ENCODE measurements at regions not wholly inside any gene's neighbourhood (a gene's known extent, or its start where the extent isn't known, plus 50 kb on each side); places are given as distances from the start of the nearest gene placed in this dataset.
"Not testable (repeated sequence)": the region's sequence is repeated elsewhere in the genome, so short reads cannot be mapped to it uniquely, and the experiment has no call there.

DNA sequence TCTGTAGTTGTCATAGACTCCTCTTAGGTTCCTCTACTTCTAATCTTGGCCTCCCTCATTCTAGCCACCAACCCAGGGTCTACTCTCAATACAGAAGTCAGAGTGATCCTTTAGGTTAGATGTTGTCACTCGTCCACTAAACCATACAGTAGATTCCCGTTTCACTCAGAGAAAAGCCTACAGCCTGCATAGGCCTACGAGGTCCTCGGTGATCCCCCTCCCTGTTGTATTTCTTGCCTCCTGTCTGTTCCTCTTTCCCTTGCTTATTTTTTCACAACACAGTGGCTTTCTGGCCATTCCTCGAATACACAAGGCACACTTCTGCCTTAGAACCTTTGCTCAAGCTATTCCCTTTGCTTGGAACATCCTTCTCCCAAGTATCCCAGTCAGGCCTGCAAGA lies 183.0 kb upstream of the PRSS1 start:
- DNase-seq = no peak

- DNase-seq = not testable (repeated sequence)
These were observed 185.1 kb upstream of the PRSS1 start for GRCh38 chr7:142564125-142564524.

- no peak for DNase-seq
These were observed 185.8 kb upstream of the PRSS1 start for GRCh38 chr7:142563470-142563869.

DNA sequence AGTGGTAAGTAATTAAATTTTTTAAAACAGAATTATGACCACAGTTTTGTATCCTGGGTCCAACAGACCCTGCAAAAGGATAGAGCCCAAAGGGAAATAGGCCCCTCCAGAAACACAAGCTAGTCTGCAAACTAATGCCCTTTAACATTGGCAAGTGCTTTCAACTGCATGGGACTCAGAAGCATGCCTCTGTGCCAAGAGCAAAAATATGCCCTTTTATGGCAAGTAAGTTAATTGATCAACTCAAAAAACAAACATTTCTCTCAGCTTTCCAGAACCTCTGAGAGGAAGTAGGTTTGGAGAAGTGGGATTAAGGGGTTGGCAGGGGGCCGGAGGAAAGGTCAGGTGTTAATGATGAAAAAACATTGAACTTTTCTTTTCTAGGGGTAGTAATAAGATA lies 186.6 kb upstream of the PRSS1 start:
- no peak for DNase-seq

DNA sequence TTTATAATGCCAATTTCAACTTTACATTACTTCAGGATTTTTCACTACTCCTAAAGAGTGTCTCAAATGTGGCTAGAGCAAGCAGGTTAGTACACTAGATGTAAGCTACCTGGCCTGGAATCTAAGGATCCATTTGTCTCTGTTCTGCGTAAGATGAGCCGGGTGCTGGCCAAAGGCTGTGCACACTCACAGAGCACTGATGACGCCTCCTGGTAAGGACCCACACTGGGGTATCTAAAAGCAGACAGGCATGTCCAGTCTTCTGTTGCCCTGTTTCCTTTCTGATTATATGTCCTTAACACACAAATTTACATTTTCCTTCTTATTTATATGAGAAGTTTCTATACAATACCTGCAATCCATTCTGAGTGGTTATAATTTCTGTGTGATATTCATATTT lies 187.9 kb upstream of the PRSS1 start:
- not testable (repeated sequence) for DNase-seq

DNA sequence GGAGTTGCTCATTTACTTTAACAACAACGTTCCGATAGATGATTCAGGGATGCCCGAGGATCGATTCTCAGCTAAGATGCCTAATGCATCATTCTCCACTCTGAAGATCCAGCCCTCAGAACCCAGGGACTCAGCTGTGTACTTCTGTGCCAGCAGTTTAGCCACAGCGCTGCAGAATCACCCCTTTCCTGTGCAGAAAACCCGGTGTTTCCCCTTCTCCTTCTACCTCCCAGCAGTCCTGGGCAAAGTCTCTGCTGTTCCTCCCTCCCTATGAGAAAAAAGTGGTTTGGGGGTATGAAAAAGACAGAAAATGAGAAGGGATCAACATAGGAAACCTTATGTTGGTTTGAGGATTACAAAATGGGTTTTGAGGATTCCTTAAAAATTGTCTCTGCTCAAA lies 188.5 kb upstream of the PRSS1 start:
- not testable (repeated sequence) for DNase-seq

DNA sequence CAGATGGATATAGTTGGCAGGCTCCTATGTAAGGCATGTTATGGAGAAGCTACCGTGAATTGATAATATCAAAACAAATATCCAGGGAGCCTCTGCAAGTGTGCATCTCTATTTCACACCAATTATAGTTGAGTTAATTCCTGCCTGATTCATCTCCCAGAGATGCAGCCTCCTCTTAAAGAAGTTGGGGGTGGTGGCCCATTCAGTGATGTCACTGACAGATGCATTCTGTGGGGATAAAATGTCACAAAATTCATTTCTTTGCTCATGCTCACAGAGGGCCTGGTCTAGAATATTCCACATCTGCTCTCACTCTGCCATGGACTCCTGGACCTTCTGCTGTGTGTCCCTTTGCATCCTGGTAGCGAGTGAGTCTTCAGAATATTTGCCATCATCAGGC lies 189.1 kb upstream of the PRSS1 start:
- no peak for DNase-seq

DNA sequence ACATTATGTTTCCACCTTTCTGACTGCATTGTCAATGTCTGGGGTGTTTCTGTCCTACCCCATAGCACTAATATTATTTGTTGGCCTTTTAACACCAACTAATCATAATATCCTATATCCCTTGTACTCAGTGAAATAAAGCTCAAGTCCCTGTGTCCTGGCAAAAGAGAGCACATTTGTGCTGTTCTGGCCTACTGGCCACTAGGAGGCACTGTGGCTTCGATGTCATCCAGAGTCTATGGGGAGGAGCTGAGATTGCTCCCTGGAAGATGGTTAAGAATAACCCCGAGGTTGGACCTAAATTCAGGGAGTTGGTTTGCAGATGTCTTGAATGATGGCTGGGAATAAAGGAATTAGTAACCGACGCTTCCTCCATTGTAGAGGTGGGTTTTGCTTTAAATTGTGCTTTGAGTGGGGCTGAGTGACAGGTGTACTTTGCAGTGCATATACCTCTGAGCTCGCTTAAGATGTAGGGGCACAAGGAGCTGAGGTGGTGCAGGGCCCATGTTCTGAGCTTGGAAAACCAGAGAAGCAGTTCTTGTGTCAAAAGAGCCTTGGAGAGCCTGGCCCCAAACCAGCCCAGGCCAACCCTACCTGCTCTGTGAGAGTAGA lies 191.2 kb upstream of the PRSS1 start:
- peak; percentile 49 for DNase-seq

DNA sequence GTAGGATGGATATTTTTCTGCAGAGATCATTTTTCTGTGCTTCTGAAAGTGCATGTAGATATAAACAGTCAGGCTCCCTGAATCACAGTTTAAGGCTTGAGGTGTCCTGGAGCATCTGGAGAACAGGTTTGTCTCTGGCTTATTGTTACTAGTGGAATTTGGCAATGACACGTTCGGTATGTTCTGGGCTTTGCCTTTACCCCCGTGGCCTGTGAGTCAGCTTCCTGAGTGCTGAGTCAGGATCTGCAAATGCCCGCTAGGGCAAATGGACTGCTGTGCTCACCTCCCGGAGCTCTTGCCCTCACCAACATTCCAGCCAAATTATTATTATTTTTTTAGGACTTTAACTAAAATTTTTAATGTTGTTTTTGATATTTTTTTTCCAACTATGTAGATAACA lies 192.5 kb upstream of the PRSS1 start:
- no peak for DNase-seq

DNA sequence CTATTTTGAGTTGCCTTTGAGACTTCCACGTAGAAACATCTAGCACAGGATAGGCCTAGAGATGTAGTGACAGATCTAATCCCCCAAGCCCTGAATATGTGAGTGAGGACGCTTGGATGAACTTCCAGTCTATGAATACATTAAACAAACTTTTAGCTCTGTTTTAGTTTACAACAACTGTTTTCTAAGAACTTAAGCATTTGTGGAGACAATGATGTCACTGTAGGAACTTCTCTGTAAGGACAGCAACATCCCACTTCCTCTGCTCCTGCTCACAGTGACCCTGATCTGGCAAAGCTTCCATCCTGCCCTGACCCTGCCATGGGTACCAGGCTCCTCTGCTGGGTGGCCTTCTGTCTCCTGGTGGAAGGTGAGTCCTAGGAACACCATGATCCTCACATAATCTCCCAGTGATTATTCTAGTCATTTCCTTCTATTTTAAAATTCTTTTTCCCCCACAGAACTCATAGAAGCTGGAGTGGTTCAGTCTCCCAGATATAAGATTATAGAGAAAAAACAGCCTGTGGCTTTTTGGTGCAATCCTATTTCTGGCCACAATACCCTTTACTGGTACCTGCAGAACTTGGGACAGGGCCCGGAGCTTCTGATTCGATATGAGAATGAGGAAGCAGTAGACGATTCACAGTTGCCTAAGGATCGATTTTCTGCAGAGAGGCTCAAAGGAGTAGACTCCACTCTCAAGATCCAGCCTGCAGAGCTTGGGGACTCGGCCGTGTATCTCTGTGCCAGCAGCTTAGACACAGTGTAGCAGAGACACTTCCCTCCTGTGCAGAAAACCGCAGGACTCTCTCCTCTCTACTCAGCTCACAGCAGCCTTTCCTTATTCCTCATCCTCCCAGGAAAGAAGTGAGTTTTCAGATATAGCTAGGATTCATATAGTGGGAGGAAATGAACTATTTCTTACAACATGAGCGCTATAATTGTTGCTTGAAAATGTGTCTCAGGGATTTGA lies 194.4 kb upstream of the PRSS1 start:
- no peak for DNase-seq

GRCh38 chr7:142553216-142553615 lies 196.1 kb upstream of the PRSS1 start:
- DNase-seq = no peak

GRCh38 chr7:142548978-142549377 lies 200.3 kb upstream of the PRSS1 start:
- no peak for DNase-seq

DNA sequence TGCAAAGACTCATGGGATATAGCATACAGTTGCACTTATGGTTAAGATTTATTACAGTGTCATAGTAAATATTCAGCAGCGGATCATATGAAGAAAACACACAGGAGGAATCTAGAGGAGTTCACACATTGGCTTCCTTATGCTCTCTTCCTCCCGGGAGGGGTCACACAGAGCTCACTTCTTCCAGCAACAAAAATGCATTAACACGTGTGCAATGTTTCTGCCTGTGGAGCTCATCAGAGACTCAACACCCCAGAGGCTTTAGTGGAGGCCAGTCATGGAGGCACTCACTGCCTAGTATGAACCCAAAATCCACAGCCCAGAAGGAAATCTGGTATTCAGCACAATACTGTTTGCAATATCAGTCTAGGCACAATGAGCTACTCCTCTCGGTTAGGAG lies 202.8 kb upstream of the PRSS1 start:
- DNase-seq = no peak

DNA sequence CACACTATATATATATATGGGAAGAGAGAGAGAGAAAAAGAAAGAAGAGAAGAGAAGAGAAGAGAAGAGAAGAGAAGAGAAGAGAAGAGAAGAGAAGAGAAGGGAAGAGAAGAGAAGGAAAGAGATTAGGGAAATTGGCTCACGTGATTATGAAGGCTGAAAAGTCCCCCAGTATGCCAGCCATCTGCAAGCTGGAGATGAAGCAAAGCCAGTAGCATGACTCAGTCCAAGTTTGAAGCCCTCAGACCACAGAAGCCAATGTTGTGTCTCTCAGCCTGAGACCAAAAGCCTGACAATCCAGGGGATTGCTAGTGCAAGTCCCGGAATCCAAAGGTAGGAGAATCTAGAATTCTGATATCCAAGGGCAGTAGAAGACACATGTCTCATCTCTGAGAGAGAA lies 206.3 kb upstream of the PRSS1 start:
- no peak for DNase-seq

DNA sequence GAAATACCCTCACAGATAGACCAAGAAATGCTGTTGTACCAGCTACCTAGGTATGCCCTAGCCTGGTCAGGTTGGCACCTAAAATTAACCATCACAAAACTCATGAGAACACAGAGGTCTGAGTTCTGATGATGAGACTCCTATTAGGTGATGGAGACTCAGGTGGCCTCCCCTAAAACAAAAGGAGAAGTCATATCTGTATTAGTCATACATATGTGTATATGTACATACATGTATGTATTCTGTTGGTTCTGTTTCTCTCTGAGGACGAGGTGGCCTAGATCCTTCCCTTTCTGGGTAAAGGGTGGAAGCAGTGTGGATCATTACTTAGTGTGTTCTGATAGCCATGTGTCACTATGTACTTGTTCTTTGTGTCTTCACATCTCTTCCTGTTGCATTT lies 207.2 kb upstream of the PRSS1 start:
- no peak for DNase-seq

- DNase-seq = no peak
These were observed 208.9 kb upstream of the PRSS1 start for GRCh38 chr7:142540371-142540770.

- no peak for DNase-seq
These were observed 209.4 kb upstream of the PRSS1 start for GRCh38 chr7:142539901-142540300.

- no peak for DNase-seq
These were observed 211.5 kb upstream of the PRSS1 start for GRCh38 chr7:142537760-142538159.

- peak; percentile 65 for DNase-seq
These were observed 214.0 kb upstream of the PRSS1 start for GRCh38 chr7:142535123-142535779.

GRCh38 chr7:142534726-142535122 lies 214.5 kb upstream of the PRSS1 start:
- no peak for DNase-seq

DNA sequence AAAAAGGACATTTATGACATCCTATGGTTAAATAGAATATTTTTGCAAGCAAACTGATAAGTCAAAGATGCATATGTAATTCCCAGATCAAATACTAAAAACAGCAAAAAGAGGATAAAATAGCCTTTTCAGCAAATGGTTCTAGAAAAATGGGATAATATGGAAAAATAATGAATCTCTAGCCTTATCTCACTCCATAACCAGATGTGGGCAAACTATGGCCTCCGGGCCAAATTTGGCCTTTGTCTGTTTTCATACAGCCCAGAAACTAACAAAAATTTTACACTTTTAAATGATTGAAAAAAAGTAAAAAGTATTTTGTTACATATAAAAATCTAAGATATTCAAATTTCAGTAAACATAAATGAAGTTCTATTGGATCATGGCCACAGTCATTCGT lies 215.4 kb upstream of the PRSS1 start:
- no peak for DNase-seq

- DNase-seq = no peak
These were observed 219.7 kb upstream of the PRSS1 start for GRCh38 chr7:142529591-142529990.

DNA sequence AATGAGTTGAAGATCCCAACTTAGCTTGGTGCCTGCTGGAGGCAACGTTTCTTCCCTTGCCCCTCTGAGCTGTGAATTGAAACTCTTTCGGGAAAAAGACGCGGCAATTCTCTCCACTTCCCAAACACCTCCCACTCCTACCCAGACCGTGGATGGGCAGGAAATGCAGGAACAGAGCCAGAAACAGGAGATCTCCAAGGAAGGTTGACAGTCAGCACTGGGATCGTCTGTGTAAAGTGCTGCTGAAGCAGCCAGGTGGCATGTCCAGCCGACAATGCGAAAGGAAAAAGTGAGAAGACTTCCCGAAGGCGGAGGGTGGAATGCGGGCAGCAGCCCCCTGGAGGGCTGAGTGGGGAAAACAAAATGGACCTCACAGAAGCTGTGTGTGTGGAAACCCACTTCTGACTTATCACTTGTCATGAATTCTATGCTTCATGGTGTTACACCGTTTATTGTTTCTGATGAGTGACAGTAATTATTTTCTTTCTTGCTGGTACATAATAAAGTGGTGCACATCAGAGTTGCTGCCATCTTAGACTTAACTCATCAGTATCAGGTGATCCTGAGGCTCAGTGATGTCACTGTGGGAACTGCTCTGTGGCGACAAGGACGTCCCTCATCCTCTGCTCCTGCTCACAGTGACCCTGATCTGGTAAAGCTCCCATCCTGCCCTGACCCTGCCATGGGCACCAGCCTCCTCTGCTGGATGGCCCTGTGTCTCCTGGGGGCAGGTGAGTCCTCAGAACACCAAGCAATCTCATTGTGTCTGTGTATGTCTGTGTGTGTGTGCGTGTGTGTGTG lies 220.5 kb upstream of the PRSS1 start:
- no peak for DNase-seq

All from activated CD4-positive, CD25-positive, alpha-beta regulatory T cell treated with anti-CD3 and anti-CD28 coated beads, Interleukin-2, amount 50 U/mL, for 72 hours (primary cell).